Stimulated activated CD8-positive, alpha-beta memory T cell treated with anti-CD3 and anti-CD28 coated beads, Interleukin-2, amount 100 ng/mL, for 1 hour (primary cell): ENCODE measurements at regions not wholly inside any gene's neighbourhood (a gene's known extent, or its start where the extent isn't known, plus 50 kb on each side); places are given as distances from the start of the nearest gene placed in this dataset.

ENCODE experiments used
- DNase-seq, 2 donors: peaks; one replicate each; pipeline ENCODE4 v3.0.0-alpha.2; 2020; ENCODE audit warnings: low read depth in 2 of 2

DNA sequence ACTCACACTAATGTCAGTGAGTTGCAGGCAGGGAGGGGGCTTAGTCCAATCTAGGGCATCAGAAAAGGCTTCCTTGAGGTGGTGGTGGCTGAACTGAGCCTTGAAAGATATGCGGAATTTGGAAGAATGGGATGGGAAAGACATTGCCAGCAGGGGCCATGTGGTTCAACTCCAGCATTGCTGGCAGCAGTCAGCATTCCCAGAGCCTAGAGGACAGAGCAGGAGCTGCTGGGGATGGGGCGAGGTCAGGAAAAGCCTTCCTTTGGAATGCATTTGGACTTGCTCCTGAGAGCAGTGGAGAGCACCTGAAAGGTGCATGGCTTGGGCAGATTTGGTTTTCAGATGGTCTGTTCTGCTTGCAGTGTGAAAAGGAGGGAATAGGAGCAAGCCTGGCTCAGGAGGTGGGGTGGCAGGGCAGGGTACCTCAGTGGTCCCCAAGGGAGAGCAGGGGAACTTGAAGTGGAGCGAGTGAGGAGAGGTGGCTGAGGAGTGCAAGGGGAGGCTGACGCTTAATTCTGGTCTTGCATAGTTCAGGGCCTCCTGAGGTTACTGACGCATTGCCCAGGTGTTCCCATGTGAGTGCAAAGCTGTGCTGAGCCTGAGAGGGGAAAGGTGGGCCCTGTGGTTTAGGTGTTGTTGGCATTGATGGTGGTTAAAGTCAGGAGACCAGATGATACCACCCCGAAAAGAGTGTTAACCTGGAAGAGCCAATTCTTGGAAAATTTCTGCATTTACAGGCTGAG is 112.1 kb upstream of the MGAT5 start:
- no peak for DNase-seq

DNA sequence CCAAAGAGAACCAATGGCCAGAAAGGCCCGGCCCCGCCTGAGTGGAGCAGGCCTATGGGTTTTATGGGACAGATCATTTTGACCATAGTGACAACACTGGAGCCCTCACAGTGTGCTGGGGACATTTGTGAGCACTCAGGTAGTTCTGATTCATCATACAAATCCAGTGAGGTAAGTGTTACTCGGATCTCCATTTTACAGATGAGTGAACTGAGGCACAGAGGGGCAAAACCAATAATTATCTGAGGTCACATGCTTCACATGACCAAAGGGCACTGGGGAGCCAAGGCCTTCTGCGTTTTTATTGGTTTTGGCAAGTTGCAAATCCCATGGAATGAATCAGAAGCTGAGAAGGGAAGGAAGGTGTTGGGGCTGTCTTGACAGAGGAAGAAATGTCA is 111.5 kb upstream of the MGAT5 start:
- DNase-seq, result no peak

DNA sequence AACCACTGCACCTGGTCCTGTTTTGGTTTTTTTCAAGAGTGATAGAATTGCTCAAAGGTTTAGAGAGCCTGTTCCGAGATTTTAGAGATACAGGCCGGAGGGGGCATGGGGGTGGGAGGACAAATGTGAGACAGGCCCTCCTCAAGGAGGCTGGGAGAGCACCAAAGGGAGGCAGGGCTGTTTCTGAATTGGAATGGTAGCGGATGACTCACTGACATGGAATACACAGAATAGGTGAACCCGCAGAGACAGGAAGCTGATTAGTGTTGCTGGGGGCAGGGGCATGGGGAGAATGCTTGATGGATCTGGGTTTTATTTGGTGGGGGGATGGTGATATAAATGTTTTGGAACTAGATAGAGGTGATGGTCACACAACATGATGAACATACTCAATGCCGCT is 111.0 kb upstream of the MGAT5 start:
- DNase-seq, result no peak

DNA sequence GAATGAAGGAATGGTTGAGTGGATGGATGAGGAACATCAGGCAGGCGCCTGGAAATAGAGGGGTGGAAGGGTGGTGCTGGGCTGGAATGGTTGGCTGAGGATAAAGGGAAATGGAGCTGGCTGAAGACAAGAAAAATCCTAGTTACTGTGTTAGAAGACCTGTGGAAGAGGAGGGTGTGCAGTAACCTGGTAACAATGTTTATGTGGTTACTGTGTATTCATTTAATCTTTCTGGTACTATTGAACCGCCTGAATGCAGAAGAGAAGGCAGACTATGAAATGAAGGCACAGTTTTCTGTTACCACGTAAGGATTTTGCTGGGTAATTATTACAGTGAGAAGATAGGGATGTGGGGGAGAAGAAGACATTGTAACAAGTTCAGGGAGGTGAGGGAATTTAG is 110.3 kb upstream of the MGAT5 start:
- no peak for DNase-seq

DNA sequence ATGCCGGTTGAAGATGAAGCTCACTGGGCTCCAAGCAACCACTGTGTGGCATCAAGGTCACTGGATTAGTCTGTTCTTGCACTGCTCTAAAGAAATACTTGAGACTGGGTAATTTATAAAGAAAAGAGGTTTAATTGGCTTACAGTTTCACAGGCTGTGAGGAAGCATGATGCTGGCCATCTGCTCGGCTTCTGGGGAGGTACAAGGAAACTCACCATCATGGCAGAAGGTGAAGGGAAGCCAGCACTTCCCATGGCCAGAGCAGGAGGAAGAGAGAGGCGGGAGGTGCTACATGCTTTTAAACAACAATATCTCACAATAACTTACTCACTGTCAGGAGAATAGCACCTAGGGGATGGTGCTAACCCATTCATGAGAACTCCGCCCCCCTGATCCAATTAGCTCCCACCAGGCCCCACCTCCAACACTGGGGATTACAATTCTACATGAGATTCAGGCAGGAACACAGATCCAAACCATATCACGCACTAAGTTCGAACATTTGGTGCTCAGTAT is 109.7 kb upstream of the MGAT5 start:
- no peak for DNase-seq

DNA sequence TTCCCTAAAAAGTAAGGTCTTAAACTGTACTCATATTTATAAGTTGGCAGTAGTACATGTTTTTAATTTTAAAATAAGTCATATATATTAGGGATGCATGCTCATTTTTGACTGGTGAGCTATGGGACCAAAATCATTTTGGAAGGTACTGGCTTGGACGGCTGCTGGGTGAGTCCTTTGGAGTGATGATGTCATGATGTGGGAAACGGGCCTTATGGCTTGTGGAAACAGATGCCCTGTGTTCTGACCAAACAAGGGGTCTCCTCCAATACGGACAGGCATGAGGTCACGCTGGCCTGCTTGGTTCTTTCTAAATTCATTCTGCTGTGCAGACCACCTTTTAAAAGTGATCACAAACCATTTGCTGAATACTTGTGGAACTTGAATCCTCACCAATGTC is 109.2 kb upstream of the MGAT5 start:
- no peak for DNase-seq

DNA sequence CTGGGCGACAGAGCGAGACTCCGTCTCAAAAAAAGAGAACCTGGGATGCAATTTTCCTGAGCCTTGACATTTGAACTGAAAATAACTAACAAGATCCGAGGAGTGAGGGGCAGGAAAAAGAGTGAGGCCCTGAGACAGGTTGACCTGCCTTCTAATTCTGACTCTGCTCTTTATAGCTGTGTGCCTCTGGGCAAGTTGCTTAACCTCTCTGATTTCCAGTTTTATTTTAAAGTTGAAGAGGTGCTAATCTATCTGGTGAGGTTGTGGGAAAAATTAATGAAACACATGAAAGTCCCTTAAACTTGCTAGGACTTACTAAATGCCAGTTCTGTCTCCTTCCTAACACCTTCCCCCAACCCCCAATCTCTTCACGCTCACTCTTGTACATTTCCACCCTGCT is 108.4 kb upstream of the MGAT5 start:
- no peak for DNase-seq

DNA sequence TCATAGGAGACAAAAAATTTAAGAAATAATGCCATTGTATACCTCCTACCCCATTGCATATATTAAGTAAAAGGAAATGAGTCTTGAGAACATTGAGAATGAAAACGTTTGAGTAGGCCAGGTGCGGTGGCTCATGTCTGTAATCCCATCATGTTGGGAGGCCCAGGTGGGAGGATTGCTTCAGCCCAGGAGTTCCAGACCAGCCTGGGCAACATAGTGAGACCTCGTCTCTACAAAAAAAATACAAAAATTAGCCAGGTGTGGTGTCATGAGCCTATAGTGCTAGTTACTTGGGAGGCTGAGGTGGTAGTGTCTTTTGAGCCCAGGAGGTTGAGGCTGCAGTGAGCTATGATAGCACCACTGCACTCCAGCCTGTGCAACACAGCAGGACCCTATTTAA is 107.7 kb upstream of the MGAT5 start:
- no peak for DNase-seq

DNA sequence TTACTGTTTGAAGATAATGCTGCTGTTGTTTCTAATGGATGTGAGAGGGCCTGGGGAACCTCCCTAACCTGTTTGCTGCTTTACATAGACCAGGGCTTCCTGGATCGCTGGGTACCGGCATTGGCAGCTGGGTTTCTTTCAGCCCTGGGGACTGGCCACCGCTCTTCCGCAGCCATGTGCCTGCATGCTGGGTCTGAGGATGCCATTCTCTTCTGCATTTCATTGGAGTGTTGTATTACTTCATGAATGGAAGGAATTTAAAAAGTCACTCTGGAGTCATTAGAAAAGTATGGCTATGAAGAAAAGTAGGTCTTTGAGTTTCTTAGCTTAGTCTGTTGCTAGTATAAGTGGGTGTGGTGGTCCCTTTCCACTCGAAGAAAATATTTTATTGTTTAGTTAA is 107.3 kb upstream of the MGAT5 start:
- DNase-seq, result no peak

DNA sequence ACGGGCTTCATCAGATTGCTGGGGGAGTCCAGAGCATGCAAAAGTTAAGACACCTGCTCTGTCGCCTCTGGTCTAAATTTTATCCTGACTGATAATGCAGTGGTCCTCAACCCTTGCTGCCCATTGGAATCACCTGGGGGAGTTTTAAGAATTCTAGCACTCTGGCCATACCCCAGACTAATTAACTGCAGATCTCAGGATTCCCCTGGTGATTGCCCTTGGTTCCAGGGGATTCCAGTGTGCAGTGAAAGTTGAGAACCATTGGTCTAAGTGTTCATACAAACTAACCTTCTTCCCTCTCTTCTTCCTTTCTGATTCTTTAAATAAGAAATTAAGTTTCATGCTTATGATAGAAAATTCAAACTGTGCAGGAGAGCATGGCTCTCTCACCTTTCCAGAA is 105.7 kb upstream of the MGAT5 start:
- no peak for DNase-seq

DNA sequence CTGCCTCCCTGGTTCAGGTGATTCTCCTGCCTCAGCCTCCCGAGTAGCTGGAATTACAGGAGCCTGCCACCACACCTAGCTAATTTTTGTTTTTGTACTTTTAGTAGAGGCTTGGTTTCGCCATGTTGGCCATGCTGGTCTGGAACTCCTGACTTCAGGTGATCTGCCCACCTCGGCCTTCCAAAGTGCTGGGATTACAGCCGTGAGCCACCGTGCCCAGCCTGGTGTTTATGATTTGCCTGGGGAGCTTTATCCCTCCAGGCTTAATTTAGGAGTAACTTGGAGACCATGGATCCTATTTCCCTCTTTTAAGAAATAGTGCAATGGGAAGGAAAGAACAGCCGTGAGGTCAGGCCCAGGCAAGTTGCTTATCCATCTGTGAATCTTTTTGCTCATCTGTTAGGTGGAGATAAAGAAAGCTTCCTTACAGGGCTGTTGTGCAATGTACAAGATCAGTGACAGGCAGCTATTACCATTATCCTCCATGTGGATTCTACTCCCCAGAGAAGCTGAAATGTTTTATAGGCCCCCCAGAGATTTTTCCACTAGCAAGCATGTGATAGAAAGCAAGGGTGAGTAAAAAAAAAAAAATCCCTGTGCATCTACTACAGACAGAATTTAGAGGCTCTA is 104.9 kb upstream of the MGAT5 start:
- DNase-seq, result no peak

DNA sequence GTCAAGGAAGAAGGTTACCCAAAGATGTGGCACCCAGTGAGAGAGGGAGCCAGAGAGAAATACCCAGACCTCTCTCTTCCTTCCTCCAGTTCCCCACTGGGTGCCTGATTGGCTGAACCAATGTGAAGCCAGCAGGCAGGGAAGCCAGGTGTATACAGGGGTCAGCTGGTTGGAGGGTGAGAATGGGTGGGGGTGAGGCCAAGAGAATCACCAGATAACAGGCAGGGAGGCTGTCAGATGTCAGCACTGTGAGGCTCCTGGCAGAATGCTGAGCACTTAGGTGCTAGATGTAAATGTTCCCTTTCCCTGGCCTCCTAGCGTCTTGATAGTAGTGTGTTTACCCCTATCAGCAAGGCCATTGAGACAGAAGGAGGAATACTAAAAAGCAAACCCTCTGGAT is 104.0 kb upstream of the MGAT5 start:
- DNase-seq, result no peak

DNA sequence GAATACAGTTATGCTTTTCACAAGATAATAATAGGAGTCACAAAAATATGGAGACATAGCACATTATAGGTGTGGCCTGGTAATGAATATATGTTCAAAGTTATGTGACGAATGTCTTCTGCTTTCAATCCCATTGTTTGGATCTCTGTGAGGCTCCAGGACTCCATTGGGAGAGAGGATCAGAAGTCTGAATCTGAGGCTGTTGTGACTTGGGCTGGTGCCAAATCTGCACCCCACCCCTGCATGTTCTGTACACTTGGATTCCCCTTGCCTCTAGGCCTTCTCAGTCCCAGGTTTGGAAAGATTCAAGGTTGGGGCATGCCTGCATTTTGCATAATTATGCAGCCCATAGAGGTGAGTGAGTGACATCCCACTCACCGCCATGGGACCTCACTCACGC is 103.1 kb upstream of the MGAT5 start:
- DNase-seq, result no peak

DNA sequence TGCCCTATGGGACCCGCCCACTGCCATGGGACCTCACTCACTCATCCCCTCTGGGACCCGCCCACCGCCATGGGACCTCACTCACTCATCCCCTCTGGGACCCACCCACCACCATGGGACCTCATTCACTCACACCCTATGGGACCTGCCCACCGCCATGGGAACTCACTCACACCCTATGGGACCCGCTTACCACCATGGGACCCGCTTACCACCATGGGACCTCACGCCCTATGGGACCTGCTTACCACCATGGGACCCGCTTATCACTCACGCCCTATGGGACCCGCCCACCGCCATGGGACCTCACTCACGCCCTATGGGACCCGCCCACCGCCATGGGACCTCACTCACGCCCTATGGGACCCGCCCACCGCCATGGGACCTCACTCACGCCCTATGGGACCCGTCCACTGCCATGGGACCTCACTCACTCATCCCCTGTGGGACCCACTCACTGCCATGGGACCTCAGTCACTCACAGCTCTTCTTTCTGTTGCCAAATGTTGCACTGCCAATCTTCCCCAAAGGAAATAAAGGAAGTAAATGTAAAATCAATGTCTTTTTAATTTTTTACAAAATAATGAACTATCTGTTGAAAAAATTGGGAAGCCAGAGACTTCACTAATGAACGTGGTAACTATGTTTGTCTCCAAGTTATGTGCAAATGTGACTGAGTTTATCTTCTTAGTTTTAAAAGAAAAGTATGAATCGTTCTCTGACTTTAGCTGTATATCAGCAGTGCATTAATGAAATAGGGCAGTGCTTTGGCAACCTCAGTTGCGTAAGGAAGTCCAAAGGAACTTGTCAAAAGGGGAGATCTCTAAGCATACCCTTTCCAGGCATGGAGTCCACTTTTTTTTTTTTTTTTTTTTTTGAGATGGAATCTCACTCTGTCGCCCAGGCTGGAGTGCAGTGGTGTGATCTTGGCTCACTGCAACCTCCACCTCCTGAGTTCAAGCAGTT is 101.5 kb upstream of the MGAT5 start:
- no peak for DNase-seq

DNA sequence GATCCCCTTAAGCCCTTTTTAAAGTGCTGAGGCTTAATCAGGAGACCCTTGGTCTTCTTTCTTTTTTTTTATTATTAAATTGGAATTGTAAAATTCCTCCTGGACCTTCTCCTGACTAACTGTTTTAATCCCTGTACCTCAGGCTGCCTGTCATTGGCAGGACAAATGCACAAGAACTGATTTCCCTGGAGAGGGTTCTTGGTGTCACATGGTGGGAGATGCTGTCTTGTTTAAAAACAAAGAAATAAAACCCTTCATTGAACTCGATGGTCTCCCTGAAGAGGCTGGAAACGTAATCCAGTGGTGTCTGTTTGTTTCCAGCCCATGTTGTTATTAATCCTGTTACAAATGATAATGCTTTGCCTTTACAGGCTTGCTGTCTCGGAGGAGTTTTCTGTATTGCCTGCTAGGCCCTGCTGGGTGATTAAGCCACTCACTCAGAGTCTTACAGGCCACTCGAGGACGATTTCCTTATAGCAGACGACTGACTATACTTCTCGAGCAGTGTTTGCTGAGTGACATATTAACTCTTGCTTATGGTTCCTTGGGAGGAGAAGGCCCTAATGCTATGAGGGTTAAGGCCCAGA is 100.5 kb upstream of the MGAT5 start:
- no peak for DNase-seq

DNA sequence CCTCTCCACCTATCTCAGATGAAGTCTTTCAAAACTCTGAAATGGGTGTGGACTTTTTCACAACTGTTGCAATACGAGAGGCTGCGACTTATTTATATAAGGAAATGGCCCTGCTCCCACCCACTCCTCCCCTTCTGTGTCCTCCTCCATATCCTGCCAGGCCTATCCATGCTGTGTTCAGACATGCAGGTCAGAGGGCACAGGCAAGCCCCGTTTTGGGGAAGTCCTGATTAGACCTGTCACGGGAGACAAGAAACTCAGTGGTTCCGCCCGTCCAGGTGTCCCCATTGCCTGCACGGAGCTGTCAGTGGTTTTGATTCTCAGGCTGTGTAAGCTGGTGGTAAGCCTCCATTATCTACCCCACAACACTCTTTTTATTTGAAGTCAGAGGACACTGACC is 99.6 kb upstream of the MGAT5 start:
- no peak for DNase-seq

DNA sequence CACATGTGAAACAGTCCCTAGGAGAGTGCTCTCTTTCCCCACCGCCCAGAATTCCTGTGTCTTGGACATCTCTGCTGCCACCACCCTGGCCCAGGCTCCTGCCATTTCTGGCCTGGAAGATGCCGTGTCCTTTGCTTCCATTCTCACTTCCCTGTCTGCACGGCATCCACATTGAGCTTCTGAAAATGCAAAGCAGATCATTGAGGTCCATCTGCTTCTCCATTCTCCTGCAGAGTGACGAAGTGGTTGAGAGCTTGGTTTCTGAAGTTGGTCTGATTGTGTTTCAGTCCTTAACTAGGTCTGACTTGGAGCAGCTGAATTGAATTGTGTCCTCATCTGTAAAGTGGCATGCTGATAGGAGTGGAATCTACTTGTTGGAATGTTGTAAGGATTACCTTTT is 98.7 kb upstream of the MGAT5 start:
- DNase-seq, result no peak

DNA sequence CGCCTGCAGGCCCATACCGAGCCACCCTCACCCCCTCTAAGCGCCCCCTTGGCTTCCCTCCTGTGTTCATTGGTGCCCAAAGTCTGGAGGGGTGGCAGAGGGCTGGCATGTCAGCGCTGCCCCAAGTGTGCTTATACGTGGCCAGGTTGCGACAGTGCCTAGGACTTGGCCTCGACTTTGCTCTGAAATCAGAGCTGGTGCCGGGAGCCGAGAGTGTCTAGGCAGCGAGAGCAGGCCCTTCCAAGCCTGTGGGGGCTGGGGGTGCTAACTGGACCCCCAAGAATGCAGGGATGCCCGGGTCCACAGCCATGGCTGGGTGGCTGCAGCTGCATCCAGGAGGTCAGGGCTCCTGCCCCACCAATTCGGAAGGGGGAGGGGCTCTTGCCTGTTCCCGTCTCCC is 95.6 kb upstream of the MGAT5 start:
- no peak for DNase-seq

DNA sequence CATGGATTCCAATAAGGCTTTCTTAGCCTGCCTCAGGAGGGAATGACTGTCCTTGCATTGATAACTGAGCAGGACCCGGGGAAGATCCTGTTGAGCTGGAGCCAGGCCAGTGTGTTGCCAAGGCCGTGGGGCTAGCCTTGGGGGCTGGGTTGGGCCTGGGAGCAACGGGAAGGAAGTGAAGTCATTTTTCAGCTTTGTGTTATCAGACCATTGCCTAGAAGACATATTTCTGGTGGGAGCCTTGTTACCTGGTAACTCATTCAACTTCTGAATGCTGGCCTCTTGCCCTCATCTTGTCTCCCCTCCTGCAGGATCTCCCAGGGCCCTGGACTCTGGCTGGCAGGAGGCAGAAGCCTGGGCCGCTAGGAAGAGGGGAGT is 92.7 kb upstream of the MGAT5 start:
- no peak for DNase-seq

DNA sequence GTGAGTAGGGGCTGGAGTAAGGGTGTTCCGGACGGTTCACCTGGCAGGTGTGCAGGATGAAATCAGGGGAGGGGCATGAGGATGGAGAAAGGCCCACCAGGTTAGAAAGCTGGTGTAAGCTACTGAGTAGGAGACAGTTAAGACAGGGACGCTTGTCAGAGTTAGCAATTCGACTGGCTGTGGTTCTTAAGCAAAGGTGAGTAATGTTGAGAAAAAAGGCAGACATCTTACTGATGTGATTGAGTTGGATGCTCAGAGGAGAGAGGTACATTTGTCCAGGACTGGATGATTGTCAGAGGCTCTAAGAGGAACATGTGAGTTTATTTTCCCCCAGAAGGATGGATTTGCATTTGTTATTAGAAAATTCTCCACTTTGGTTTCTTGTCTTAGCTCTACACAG is 90.5 kb upstream of the MGAT5 start:
- no peak for DNase-seq

DNA sequence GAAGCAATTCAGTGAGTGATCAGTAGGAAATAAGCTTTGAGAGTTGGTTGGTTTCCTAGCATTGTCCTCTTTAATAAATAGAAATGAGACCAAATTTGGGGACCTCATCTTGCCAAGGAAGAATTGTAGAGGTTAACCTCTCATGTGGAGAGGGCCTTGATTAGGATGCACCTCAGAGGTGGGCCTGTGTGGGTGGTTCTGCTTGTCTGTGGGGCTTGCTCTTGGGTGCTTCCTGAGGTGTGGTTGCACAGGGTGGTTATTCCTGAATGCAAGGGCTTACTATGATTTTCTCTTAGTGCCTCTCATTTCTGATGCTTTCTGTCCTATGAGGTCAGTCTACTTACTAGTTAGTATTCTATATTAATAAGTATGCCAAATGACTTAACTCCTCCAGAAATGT is 89.6 kb upstream of the MGAT5 start:
- no peak for DNase-seq

DNA sequence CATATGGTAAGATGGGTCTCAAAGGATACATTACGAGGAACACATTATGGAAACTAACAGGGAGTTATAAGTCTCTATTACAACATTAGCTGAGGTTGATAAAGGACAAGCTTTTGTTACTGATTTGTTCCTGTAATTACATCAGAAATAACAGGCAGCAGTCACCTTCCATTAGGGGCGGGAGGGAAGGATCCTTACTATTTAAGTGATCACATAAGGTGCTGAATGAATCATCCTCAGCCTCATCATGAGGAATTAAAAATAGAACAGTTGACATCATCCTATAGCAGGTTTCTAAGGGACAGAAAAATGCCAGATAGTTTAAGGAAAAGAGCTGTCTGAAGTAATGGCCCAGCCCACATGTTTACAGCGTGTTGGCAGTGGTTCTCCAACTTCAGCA is 86.9 kb upstream of the MGAT5 start:
- DNase-seq, result no peak
